ENCODE measurements at regions not wholly inside any gene's neighbourhood (a gene's known extent, or its start where the extent isn't known, plus 50 kb on each side); places are given as distances from the start of the nearest gene placed in this dataset.

DNA sequence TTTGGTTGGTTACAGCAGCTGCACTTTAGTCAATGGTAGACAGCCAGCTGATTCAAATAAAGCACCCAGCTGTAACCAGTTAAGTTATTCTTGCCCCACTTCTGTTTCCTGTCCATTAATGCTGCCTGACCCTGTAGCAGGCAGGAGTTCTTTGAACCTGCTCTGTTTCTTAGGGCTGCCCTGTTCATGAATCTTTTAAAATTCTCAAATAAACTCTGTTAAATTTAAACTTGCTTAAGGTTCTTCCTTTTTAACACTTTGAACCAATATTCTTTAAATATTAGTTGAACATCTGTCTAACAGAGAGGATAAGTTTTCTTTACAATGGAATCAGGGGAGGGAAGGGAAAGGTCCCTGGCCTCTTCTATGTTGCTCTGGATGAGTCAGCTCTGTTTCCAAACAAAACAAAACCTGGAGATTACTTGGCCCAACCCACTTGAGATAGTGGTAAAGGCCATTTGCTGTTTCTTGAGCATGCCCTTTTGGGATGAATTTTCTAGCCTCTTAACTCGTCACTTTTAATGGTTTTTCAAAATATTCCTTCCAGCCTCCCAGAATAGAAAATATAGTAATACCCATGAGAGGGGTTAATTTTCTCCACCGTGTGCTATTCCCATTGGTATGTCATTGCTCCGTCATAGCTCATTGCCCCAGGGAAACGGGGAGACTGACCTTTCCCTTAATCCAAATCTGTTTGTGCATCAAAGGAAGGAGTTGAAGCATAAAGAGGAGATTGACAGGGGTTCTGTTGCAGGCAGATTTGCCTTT lies 112.1 kb upstream of the FHL2 start:
- TF ChIP-seq, protein P1, sequence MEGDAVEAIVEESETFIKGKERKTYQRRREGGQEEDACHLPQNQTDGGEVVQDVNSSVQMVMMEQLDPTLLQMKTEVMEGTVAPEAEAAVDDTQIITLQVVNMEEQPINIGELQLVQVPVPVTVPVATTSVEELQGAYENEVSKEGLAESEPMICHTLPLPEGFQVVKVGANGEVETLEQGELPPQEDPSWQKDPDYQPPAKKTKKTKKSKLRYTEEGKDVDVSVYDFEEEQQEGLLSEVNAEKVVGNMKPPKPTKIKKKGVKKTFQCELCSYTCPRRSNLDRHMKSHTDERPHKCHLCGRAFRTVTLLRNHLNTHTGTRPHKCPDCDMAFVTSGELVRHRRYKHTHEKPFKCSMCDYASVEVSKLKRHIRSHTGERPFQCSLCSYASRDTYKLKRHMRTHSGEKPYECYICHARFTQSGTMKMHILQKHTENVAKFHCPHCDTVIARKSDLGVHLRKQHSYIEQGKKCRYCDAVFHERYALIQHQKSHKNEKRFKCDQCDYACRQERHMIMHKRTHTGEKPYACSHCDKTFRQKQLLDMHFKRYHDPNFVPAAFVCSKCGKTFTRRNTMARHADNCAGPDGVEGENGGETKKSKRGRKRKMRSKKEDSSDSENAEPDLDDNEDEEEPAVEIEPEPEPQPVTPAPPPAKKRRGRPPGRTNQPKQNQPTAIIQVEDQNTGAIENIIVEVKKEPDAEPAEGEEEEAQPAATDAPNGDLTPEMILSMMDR (conservative IDR thresholded peaks at IDR 0.05; ENCODE audit: low read depth, low read length): no peak
- TF ChIP-seq EZH2 (IDR thresholded peaks at IDR 0.05; ENCODE audit: borderline replicate concordance, low read depth, low read length, poor library complexity, severe bottlenecking): no peak
